ENCODE measurements at regions not wholly inside any gene's neighbourhood (a gene's known extent, or its start where the extent isn't known, plus 50 kb on each side); places are given as distances from the start of the nearest gene placed in this dataset.
A peak's percentile ranks its signal among the peaks of the same experiment; 100 is the strongest.

GRCh38 chr12:107567876-107568619 is 117.6 kb upstream of the PWP1 start:
- Histone ChIP-seq H3K27ac (peak overlapping the region in 1 of 4 donors; percentile 48), H3K9me3 (no peaks in the 10 kb centered on the region), H3K27me3 (no peaks in the 10 kb centered on the region), H3K4me3 (no peak overlapping the region), H3K36me3 (no peaks in the 10 kb centered on the region), H3K4me1 (peaks cover 0 to 4% (median 0%) of the 10 kb centered on the region in 4 donors)
- no peak for TF ChIP-seq POLR2A (IDR thresholded peaks at IDR 0.05)
- no peak for TF ChIP-seq CTCF (IDR thresholded peaks at IDR 0.05)
- no peak for DNase-seq

- no peak for DNase-seq
- H3K36me3 ChIP-seq = no peaks in the 10 kb centered on the region
- H3K4me1 ChIP-seq = peaks cover 0 to 4% (median 0%) of the 10 kb centered on the region in 4 donors
- H3K27ac ChIP-seq = peak overlapping the region in 1 of 4 donors; percentile 10
- no peak overlapping the region for H3K4me3 ChIP-seq
- H3K27me3 ChIP-seq = no peaks in the 10 kb centered on the region
- no peak for TF ChIP-seq CTCF (IDR thresholded peaks at IDR 0.05)
- H3K9me3 ChIP-seq = no peaks in the 10 kb centered on the region
Measured at GRCh38 chr12:107568718-107569117, 116.9 kb upstream of the PWP1 start.

- Histone ChIP-seq H3K27me3 (no peaks in the 10 kb centered on the region), H3K4me1 (peaks cover 0 to 4% (median 0%) of the 10 kb centered on the region in 4 donors), H3K9me3 (no peaks in the 10 kb centered on the region), H3K4me3 (no peak overlapping the region), H3K36me3 (no peaks in the 10 kb centered on the region), H3K27ac (peak overlapping the region in 1 of 4 donors; percentile 28)
- no peak for TF ChIP-seq CTCF (IDR thresholded peaks at IDR 0.05)
- no peak for TF ChIP-seq POLR2A (IDR thresholded peaks at IDR 0.05)
- peak in 2 of 3 donors; percentile 64 to 82 for DNase-seq
Measured at GRCh38 chr12:107570721-107571120, 114.9 kb upstream of the PWP1 start.

- DNase-seq = no peak
- TF ChIP-seq POLR2A (IDR thresholded peaks at IDR 0.05) = no peak
- TF ChIP-seq CTCF (IDR thresholded peaks at IDR 0.05) = no peak
- H3K36me3 ChIP-seq = no peaks in the 10 kb centered on the region
- H3K4me1 ChIP-seq = peaks cover 0 to 4% (median 0%) of the 10 kb centered on the region in 4 donors
- no peaks in the 10 kb centered on the region for H3K9me3 ChIP-seq
- H3K4me3 ChIP-seq = no peak overlapping the region
- H3K27me3 ChIP-seq = no peaks in the 10 kb centered on the region
- no peak overlapping the region for H3K27ac ChIP-seq
Measured at GRCh38 chr12:107571492-107571891, 114.1 kb upstream of the PWP1 start.

- TF ChIP-seq CTCF (IDR thresholded peaks at IDR 0.05) = no peak
- Histone ChIP-seq H3K27ac (no peak overlapping the region), H3K4me1 (no peaks in the 10 kb centered on the region), H3K9me3 (no peaks in the 10 kb centered on the region), H3K4me3 (no peak overlapping the region), H3K27me3 (no peaks in the 10 kb centered on the region), H3K36me3 (no peaks in the 10 kb centered on the region)
- no peak for DNase-seq
Measured at GRCh38 chr12:107574691-107575090, 110.9 kb upstream of the PWP1 start.

All from Peyer's patch (tissue), 4 donors.